WI38 (cell line): ENCODE measurements at regions not wholly inside any gene's neighbourhood (a gene's known extent, or its start where the extent isn't known, plus 50 kb on each side); places are given as distances from the start of the nearest gene placed in this dataset.
"Not testable (repeated sequence)": the region's sequence is repeated elsewhere in the genome, so short reads cannot be mapped to it uniquely, and the experiment has no call there.

Experiments used
- H3K4me3 ChIP-seq: 2 replicates; pipeline ENCODE4 v1.5.1; 2011; ENCODE audit warnings: low read depth, mild to moderate bottlenecking, control low read depth, low read length
- CTCF ChIP-seq: IDR thresholded peaks from 2 replicates; pipeline ENCODE4 v1.5.1; 2012; ENCODE audit warnings: low read depth, mild to moderate bottlenecking, control low read depth, low read length

DNA sequence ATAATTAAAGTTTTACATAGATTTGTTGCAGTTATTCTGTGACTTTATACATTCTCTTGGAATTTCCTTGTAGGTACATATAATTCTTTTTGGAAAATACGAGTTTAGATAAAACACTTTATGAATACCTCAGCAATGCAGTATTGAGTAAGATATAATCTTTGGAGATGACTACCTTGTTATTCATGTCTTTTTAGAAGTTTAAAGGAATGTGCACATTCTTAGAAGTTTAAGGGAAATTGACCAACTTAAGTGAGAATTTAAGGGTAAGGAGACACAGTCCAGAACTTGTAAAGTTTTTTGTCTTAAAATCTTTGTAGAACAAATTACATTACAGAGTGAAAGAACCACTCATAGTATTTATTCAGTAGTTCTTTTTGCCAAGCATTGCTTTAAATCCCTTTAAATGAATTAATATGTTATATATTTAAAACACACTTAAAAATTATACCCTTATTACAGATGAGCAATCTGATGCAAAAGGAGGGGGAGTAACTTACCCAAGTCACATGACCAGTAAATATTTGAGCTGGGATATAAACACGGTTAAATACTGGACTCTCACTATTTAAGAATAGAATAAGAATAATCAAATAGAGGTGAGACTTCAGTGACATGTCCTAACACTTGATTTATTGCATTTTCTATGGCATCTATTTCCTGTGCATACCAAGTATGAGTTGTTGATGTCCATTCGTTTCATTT, 139.5 kb upstream of the FERD3L start:
- TF ChIP-seq CTCF = no peak
- H3K4me3 ChIP-seq = no peak overlapping the region

DNA sequence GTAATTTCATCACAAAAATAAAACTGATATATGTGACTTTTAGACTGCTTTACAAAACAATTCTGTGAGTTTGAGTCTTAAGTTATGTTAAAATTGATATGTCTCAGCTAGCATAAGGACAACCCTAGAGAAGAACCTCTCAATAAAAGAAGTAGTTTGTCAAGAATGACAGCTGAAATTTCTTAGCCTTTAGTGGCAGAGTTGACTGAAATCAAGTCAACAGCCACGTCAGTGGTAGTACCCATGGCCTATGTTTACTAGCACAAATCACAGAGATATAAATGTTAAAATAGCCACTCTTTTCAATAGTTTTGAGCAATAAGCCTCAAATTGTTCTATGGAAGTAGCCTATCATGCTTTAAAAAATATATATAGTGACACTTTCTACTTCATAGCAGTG, 138.9 kb upstream of the FERD3L start:
- no peak overlapping the region for H3K4me3 ChIP-seq
- TF ChIP-seq CTCF = no peak

- no peak for TF ChIP-seq CTCF
Measured at GRCh38 chr7:19275000-19275399, 129.8 kb upstream of the FERD3L start.

GRCh38 chr7:19272329-19272728, 127.1 kb upstream of the FERD3L start:
- H3K4me3 ChIP-seq = not testable (repeated sequence)

More at GRCh38 chr7:19275000-19275399, 129.8 kb upstream of the FERD3L start:
- H3K4me3 ChIP-seq = no peak overlapping the region

- H3K4me3 ChIP-seq = no peak overlapping the region
- no peak for TF ChIP-seq CTCF
Measured at GRCh38 chr7:19269301-19269700, 124.1 kb upstream of the FERD3L start.

GRCh38 chr7:19268737-19269136, 123.5 kb upstream of the FERD3L start:
- H3K4me3 ChIP-seq = no peak overlapping the region
- no peak for TF ChIP-seq CTCF

GRCh38 chr7:19262826-19263225, 117.6 kb upstream of the FERD3L start:
- no peak overlapping the region for H3K4me3 ChIP-seq
- TF ChIP-seq CTCF = no peak

DNA sequence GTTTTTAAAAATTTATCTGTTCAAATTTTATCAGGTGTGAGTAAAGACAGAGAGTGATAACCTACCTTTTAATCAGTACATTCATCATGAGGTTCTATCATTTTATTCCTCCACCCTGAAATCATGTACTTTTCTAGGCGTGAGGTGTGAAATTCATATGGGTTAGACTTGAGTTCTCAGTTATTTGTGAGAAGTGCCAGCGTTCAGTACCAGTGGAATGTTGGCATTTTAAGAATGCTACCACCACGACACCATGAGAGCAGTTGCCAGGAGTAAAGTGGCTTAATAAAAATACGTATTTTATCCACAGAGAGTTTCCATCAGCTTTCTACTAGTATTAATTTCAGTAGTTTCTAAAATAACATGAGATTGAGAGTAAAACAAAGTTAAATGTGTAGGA, 104.1 kb upstream of the FERD3L start:
- no peak for TF ChIP-seq CTCF
- no peak overlapping the region for H3K4me3 ChIP-seq
